ENCODE measurements at regions not wholly inside any gene's neighbourhood (a gene's known extent, or its start where the extent isn't known, plus 50 kb on each side); places are given as distances from the start of the nearest gene placed in this dataset.

- no peak overlapping the region for H3K4me3 ChIP-seq
- intact Hi-C loops (cut with micrococcal nuclease): no loop called here
- no peak overlapping the region for H3K27ac ChIP-seq (ENCODE audit: extremely low read depth, low read depth, low read length)
- no peaks in the 10 kb centered on the region for H3K27me3 ChIP-seq (ENCODE audit: control insufficient read depth in 2 of 2, insufficient read depth in 2 of 2, low read length in 2 of 2)
- whole genome bisulfite sequencing (ENCODE audit: insufficient coverage, low coverage, missing lambda C conversion rate): 10% methylated on average over 5 of the region's 5 CpGs
- DNase-seq (ENCODE audit: extremely low read depth in 1 of 4, low spot score in 3 of 4): peak in 1 of 4 experiments; percentile 2
- TF ChIP-seq ZNF316 (IDR thresholded peaks at IDR 0.05) (peak; percentile 91), MAFK (IDR thresholded peaks at IDR 0.05; ENCODE audit: low read length) (peak; percentile 40; the same call in 1 of the 2 replicates), MAFF (IDR thresholded peaks at IDR 0.05; ENCODE audit: low read length) (peak; percentile 49; the same call in 1 of the 2 replicates), SOX6 (IDR thresholded peaks at IDR 0.05) (peak; percentile 69), NFE2L1 (tag; IDR thresholded peaks at IDR 0.05; ENCODE audit: borderline replicate concordance, low read depth) (no peak), MAFG (tag; conservative IDR thresholded peaks at IDR 0.05) (peak; percentile 73), ARID1B (IDR thresholded peaks at IDR 0.05) (peak; percentile 37; the same call in 1 of the 2 replicates), C11orf30 (IDR thresholded peaks at IDR 0.05; ENCODE audit: low read depth) (peak; percentile 76; the same call in 1 of the 2 replicates)
- TF ChIP-seq, protein P1, sequence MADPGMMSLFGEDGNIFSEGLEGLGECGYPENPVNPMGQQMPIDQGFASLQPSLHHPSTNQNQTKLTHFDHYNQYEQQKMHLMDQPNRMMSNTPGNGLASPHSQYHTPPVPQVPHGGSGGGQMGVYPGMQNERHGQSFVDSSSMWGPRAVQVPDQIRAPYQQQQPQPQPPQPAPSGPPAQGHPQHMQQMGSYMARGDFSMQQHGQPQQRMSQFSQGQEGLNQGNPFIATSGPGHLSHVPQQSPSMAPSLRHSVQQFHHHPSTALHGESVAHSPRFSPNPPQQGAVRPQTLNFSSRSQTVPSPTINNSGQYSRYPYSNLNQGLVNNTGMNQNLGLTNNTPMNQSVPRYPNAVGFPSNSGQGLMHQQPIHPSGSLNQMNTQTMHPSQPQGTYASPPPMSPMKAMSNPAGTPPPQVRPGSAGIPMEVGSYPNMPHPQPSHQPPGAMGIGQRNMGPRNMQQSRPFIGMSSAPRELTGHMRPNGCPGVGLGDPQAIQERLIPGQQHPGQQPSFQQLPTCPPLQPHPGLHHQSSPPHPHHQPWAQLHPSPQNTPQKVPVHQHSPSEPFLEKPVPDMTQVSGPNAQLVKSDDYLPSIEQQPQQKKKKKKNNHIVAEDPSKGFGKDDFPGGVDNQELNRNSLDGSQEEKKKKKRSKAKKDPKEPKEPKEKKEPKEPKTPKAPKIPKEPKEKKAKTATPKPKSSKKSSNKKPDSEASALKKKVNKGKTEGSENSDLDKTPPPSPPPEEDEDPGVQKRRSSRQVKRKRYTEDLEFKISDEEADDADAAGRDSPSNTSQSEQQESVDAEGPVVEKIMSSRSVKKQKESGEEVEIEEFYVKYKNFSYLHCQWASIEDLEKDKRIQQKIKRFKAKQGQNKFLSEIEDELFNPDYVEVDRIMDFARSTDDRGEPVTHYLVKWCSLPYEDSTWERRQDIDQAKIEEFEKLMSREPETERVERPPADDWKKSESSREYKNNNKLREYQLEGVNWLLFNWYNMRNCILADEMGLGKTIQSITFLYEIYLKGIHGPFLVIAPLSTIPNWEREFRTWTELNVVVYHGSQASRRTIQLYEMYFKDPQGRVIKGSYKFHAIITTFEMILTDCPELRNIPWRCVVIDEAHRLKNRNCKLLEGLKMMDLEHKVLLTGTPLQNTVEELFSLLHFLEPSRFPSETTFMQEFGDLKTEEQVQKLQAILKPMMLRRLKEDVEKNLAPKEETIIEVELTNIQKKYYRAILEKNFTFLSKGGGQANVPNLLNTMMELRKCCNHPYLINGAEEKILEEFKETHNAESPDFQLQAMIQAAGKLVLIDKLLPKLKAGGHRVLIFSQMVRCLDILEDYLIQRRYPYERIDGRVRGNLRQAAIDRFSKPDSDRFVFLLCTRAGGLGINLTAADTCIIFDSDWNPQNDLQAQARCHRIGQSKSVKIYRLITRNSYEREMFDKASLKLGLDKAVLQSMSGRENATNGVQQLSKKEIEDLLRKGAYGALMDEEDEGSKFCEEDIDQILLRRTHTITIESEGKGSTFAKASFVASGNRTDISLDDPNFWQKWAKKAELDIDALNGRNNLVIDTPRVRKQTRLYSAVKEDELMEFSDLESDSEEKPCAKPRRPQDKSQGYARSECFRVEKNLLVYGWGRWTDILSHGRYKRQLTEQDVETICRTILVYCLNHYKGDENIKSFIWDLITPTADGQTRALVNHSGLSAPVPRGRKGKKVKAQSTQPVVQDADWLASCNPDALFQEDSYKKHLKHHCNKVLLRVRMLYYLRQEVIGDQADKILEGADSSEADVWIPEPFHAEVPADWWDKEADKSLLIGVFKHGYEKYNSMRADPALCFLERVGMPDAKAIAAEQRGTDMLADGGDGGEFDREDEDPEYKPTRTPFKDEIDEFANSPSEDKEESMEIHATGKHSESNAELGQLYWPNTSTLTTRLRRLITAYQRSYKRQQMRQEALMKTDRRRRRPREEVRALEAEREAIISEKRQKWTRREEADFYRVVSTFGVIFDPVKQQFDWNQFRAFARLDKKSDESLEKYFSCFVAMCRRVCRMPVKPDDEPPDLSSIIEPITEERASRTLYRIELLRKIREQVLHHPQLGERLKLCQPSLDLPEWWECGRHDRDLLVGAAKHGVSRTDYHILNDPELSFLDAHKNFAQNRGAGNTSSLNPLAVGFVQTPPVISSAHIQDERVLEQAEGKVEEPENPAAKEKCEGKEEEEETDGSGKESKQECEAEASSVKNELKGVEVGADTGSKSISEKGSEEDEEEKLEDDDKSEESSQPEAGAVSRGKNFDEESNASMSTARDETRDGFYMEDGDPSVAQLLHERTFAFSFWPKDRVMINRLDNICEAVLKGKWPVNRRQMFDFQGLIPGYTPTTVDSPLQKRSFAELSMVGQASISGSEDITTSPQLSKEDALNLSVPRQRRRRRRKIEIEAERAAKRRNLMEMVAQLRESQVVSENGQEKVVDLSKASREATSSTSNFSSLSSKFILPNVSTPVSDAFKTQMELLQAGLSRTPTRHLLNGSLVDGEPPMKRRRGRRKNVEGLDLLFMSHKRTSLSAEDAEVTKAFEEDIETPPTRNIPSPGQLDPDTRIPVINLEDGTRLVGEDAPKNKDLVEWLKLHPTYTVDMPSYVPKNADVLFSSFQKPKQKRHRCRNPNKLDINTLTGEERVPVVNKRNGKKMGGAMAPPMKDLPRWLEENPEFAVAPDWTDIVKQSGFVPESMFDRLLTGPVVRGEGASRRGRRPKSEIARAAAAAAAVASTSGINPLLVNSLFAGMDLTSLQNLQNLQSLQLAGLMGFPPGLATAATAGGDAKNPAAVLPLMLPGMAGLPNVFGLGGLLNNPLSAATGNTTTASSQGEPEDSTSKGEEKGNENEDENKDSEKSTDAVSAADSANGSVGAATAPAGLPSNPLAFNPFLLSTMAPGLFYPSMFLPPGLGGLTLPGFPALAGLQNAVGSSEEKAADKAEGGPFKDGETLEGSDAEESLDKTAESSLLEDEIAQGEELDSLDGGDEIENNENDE (IDR thresholded peaks at IDR 0.05; ENCODE audit: low read depth, low read length): no peak
- ATAC-seq: peak; percentile 63
- no peaks in the 10 kb centered on the region for H3K9me1 ChIP-seq (ENCODE audit: control insufficient read depth, insufficient read depth, low read length)
- no peaks in the 10 kb centered on the region for H3K36me3 ChIP-seq (ENCODE audit: control insufficient read depth, insufficient read depth, low read length)
- no peak overlapping the region for H3K9ac ChIP-seq (ENCODE audit: insufficient read depth in 1 of 2, low read depth in 2 of 2, low read length in 2 of 2)
- H3K9me3 ChIP-seq (replicated peaks; ENCODE audit: control insufficient read depth, insufficient read depth, low read depth, low read length): 0 out of 2 replicates have a peak, but pooled peaks cover 2% of the 10 kb centered on the region
- in situ Hi-C loops (cut with MboI): no loop called here
- no TSS peak for BruUV-seq (replicated peaks)
- no peak overlapping the region for H2AFZ ChIP-seq (ENCODE audit: low read depth, low read length)
- FAIRE-seq: no peak
- peaks cover 0 to 3% of the 10 kb centered on the region in 2 experiments; a peak in 2 of 5 replicates for H3K4me1 ChIP-seq (replicated peaks in 1 of 2; ENCODE audit: control insufficient read depth in 2 of 2, insufficient read depth in 2 of 2, low read length in 2 of 2)
- no peak overlapping the region for H3K4me2 ChIP-seq (ENCODE audit: insufficient read depth, low read length)
- no peaks in the 10 kb centered on the region for H4K20me1 ChIP-seq (replicated peaks; ENCODE audit: control insufficient read depth, insufficient read depth, low read length)
- CTCF ChIA-PET (ENCODE audit: low intra/inter-chr PET ratio): no interaction called here
- POLR2A ChIA-PET: no interaction called here
- H3K79me2 ChIP-seq (ENCODE audit: control insufficient read depth, insufficient read depth, low read length): no peaks in the 10 kb centered on the region
Observed at GRCh38 chr21:19400223-19400770, 996.7 kb upstream of the TMPRSS15 start.

All from K562 (cell line).